ENCODE measurements at regions not wholly inside any gene's neighbourhood (a gene's known extent, or its start where the extent isn't known, plus 50 kb on each side); places are given as distances from the start of the nearest gene placed in this dataset.

GRCh38 chr2:153138651-153139375, 339.7 kb downstream of the RPRM start:
- TF ChIP-seq, protein P1, sequence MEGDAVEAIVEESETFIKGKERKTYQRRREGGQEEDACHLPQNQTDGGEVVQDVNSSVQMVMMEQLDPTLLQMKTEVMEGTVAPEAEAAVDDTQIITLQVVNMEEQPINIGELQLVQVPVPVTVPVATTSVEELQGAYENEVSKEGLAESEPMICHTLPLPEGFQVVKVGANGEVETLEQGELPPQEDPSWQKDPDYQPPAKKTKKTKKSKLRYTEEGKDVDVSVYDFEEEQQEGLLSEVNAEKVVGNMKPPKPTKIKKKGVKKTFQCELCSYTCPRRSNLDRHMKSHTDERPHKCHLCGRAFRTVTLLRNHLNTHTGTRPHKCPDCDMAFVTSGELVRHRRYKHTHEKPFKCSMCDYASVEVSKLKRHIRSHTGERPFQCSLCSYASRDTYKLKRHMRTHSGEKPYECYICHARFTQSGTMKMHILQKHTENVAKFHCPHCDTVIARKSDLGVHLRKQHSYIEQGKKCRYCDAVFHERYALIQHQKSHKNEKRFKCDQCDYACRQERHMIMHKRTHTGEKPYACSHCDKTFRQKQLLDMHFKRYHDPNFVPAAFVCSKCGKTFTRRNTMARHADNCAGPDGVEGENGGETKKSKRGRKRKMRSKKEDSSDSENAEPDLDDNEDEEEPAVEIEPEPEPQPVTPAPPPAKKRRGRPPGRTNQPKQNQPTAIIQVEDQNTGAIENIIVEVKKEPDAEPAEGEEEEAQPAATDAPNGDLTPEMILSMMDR (IDR thresholded peaks at IDR 0.05; ENCODE audit: extremely low read depth, insufficient read depth, missing control alignments) = no peak
- in situ Hi-C loops (cut with MboI; ENCODE audit: low pct_unique_long_range_greater_than_20kb, low sequenced_read_pairs, unreplicated experiment) = no loop called here
- no peak for DNase-seq (ENCODE audit: low spot score)

DNA sequence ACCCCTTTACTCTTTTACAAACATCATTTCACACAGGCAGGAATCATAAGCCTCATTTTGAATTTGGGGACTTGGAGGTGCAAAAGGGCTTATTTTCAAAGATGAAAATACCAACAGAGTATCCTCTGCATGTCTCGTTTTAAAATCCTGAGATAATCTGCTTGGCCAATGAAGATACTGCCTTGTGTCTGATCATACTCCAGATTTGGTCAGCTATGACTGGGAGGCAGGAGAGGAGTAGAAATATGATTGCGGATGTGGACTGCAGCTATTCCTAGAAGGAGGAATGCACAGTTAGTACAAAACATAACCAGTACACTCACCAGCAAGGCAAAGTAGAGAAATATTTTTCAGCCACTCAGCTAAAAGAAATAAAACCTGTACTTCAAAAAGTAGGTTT, 342.3 kb downstream of the RPRM start:
- DNase-seq (ENCODE audit: low spot score) = no peak
- in situ Hi-C loops (cut with MboI; ENCODE audit: low pct_unique_long_range_greater_than_20kb, low sequenced_read_pairs, unreplicated experiment) = no loop called here
- TF ChIP-seq, protein P1 (IDR thresholded peaks at IDR 0.05; ENCODE audit: extremely low read depth, insufficient read depth, missing control alignments) = no peak

DNA sequence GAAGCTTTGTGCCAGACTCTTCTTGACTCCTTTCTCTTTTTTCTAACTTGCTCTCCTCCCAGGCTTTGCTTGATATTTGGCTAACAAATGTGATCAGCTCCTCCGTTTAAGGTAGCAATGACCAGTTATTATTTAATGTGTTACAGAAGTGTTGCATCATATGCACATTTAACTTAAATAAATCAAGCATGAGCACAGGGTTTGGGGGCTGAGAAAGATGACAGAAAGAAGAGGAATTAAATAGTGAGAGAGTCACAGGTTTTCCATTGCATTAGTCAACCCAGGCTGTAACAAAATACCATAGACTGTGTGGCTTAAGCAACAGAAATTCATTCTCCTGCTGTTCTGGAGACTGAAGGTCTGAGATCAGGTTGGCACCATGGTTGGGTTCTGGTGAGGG, 343.8 kb downstream of the RPRM start:
- in situ Hi-C loops (cut with MboI; ENCODE audit: low pct_unique_long_range_greater_than_20kb, low sequenced_read_pairs, unreplicated experiment) = no loop called here
- TF ChIP-seq, protein P1 (IDR thresholded peaks at IDR 0.05; ENCODE audit: extremely low read depth, insufficient read depth, missing control alignments) = no peak
- no peak for DNase-seq (ENCODE audit: low spot score)

DNA sequence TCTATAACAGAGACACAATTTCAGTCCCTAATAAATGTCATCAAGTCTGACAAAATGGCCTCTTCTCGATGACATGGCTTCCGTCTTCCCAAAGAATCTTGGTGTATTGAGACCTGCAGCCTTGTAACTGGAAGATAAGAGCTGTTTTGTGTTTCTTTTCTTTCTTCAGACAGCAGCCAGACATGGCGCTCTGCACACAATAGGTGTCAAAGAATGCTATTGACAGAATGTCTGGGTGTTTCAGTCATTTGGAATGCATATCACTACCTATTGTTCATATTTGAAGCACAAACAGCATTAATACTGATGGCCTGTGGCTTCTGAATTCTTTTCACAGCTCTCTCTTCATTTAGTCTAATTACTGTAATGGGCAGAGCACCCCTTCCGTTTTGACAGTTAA, 344.8 kb downstream of the RPRM start:
- TF ChIP-seq, protein P1 (IDR thresholded peaks at IDR 0.05; ENCODE audit: extremely low read depth, insufficient read depth, missing control alignments) = no peak
- in situ Hi-C loops (cut with MboI; ENCODE audit: low pct_unique_long_range_greater_than_20kb, low sequenced_read_pairs, unreplicated experiment) = no loop called here
- DNase-seq (ENCODE audit: low spot score) = no peak

DNA sequence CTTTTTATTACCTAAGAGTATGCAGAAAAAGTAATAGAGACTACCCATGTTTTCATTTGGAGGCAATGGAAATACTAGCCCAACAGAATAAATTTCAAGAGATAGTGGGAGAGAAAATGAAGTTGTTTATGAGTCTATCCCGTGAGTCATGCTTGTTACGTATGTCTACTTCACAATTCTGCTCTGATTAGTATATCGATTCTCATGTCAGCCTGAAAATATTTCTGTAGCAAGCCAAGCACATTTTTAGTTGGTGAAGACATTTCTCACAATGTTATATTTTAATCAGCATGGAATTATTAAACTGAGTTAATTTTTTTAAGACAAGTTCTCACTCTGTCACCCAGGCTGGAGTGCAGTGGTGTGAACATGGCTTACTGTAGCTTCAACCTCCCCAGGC, 346.1 kb downstream of the RPRM start:
- no peak for DNase-seq (ENCODE audit: low spot score)
- in situ Hi-C loops (cut with MboI; ENCODE audit: low pct_unique_long_range_greater_than_20kb, low sequenced_read_pairs, unreplicated experiment) = no loop called here
- TF ChIP-seq, protein P1 (IDR thresholded peaks at IDR 0.05; ENCODE audit: extremely low read depth, insufficient read depth, missing control alignments) = no peak

DNA sequence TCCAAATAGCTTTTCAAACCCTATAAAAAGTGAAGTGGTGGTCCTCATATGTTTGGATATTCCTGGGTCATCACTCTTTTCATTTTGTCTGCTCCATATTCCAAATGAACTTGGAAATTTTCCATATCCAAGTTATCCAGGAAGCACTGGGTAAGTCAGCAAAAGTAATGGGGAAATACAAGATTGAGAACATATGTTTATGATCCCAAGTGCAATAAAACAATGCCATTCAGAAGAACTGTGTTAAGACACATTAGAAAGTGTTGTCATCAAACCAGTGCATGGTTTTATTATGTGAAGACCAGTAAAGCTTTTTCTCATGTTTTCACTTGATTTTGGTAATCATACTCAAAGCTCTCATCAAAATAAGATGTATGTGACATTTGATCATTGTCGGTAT, 363.4 kb downstream of the RPRM start:
- DNase-seq (ENCODE audit: low spot score) = no peak
- in situ Hi-C loops (cut with MboI; ENCODE audit: low pct_unique_long_range_greater_than_20kb, low sequenced_read_pairs, unreplicated experiment) = no loop called here
- TF ChIP-seq, protein P1 (IDR thresholded peaks at IDR 0.05; ENCODE audit: extremely low read depth, insufficient read depth, missing control alignments) = no peak

All from GM13977 (cell line).